ENCODE measurements at regions not wholly inside any gene's neighbourhood (a gene's known extent, or its start where the extent isn't known, plus 50 kb on each side); places are given as distances from the start of the nearest gene placed in this dataset.

DNA sequence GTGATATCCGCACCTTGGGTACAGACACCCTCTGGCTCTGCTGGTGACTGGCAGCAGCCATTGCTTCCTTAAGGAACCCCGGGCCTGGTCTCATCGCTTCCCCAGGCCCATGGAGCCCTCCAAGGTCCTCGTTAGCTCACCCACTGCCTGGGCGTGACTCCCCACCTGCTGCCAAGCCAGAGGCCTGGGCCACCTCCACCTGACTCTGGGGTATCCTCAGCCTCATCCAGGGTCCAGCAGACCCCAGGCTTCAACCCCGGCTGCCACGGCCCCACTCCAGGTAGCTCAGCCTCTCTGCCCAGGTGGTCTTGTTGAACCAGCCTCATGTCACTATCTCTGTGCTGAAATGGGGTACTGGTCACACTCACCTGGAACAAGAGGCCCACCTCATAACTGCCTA is 337.9 kb downstream of the BRD1 start:
- intact Hi-C loops (cut with micrococcal nuclease): no loop called here

DNA sequence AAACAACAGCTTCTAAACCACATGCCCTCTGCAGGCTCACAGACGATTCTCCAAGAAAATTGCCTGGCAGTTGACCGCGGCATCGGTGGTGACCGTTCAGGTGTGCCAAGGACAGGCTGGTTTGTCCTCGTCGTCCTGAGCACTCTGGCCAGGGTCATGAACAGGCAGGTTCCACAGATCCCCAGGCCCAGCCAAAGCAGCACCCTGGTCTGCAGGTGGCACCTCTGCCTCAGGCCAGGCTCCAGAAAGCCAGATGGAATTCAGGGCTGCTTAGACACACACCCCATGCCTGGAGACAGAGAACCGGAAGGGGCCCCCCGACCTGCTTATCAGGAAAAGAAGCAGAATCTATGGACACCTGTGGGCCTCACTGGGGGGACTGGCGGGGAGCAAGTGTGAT is 338.7 kb downstream of the BRD1 start:
- TF ChIP-seq, protein P1, sequence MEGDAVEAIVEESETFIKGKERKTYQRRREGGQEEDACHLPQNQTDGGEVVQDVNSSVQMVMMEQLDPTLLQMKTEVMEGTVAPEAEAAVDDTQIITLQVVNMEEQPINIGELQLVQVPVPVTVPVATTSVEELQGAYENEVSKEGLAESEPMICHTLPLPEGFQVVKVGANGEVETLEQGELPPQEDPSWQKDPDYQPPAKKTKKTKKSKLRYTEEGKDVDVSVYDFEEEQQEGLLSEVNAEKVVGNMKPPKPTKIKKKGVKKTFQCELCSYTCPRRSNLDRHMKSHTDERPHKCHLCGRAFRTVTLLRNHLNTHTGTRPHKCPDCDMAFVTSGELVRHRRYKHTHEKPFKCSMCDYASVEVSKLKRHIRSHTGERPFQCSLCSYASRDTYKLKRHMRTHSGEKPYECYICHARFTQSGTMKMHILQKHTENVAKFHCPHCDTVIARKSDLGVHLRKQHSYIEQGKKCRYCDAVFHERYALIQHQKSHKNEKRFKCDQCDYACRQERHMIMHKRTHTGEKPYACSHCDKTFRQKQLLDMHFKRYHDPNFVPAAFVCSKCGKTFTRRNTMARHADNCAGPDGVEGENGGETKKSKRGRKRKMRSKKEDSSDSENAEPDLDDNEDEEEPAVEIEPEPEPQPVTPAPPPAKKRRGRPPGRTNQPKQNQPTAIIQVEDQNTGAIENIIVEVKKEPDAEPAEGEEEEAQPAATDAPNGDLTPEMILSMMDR (IDR thresholded peaks at IDR 0.05): no peak
- Histone ChIP-seq H3K9me3 (ENCODE audit: control insufficient read depth, insufficient read depth, low read length) (no peaks in the 10 kb centered on the region), H3K4me3 (ENCODE audit: low read length) (no peak overlapping the region), H3K27me3 (ENCODE audit: control insufficient read depth, insufficient read depth, low read length) (no peaks in the 10 kb centered on the region), H3K27ac (ENCODE audit: low read length) (no peak overlapping the region), H3K36me3 (ENCODE audit: control insufficient read depth, insufficient read depth, low read length) (no peaks in the 10 kb centered on the region), H3K4me1 (ENCODE audit: control insufficient read depth, insufficient read depth, low read length) (no peaks in the 10 kb centered on the region)
- Mint-ChIP-seq H3K27me3 (ENCODE audit: low read depth in 2 of 2) (no peaks in the 10 kb centered on the region), H3K9me3 (no peaks in the 10 kb centered on the region), H3K27ac (no peak overlapping the region), H3K4me3 (no peak overlapping the region), H3K36me3 (no peaks in the 10 kb centered on the region), H3K4me1 (peaks cover 0 to 15% of the 10 kb centered on the region in 2 donors)
- intact Hi-C loops (cut with micrococcal nuclease): no loop called here
- WGBS (ENCODE audit: insufficient coverage): 93% methylated on average over 10 of the region's 10 CpGs
- ATAC-seq (no peak), DNase-seq (no peak)

More for the DNA sequence above, 337.9 kb downstream of the BRD1 start:
- Histone ChIP-seq H3K4me3 (ENCODE audit: low read length) (no peak overlapping the region), H3K4me1 (ENCODE audit: control insufficient read depth, insufficient read depth, low read length) (no peaks in the 10 kb centered on the region), H3K27me3 (ENCODE audit: control insufficient read depth, insufficient read depth, low read length) (no peaks in the 10 kb centered on the region), H3K36me3 (ENCODE audit: control insufficient read depth, insufficient read depth, low read length) (no peaks in the 10 kb centered on the region), H3K9me3 (ENCODE audit: control insufficient read depth, insufficient read depth, low read length) (no peaks in the 10 kb centered on the region), H3K27ac (ENCODE audit: low read length) (no peak overlapping the region)
- ATAC-seq (no peak), DNase-seq (no peak)
- WGBS (ENCODE audit: insufficient coverage): 91% methylated on average over 7 of the region's 7 CpGs
- H3K4me1 Mint-ChIP-seq: peaks cover 0 to 9% of the 10 kb centered on the region in 2 donors
- H3K4me3 Mint-ChIP-seq: no peak overlapping the region
- TF ChIP-seq, protein P1 (IDR thresholded peaks at IDR 0.05): no peak
- no peaks in the 10 kb centered on the region for H3K36me3 Mint-ChIP-seq
- no peaks in the 10 kb centered on the region for H3K27me3 Mint-ChIP-seq (ENCODE audit: low read depth in 2 of 2)
- H3K27ac Mint-ChIP-seq: no peak overlapping the region
- H3K9me3 Mint-ChIP-seq: no peaks in the 10 kb centered on the region

DNA sequence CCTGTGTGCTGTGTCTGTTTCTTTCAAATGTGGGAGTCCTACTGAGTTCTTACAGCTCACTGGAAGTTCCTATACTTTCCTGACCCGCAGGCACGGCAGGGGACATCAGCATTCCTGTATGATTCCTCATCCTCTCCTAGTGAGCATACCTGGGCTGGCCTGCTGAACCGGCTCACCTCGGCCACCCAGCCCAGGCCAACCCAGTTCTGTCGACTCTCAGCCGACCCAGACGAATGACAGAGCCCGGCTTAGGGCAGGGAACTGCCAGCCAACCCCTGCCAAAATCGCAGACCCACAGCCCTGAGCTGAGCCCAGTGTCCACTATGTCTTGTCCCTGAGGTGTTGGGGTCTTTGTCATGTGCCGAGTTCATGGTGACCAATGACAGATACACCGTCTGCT is 339.7 kb downstream of the BRD1 start:
- Histone ChIP-seq H3K36me3 (ENCODE audit: control insufficient read depth, insufficient read depth, low read length) (no peaks in the 10 kb centered on the region), H3K27me3 (ENCODE audit: control insufficient read depth, insufficient read depth, low read length) (no peaks in the 10 kb centered on the region), H3K27ac (ENCODE audit: low read length) (no peak overlapping the region), H3K4me3 (ENCODE audit: low read length) (no peak overlapping the region), H3K9me3 (ENCODE audit: control insufficient read depth, insufficient read depth, low read length) (no peaks in the 10 kb centered on the region), H3K4me1 (ENCODE audit: control insufficient read depth, insufficient read depth, low read length) (no peaks in the 10 kb centered on the region)
- DNase-seq (no peak), ATAC-seq (no peak)
- Mint-ChIP-seq H3K4me3 (no peak overlapping the region), H3K27me3 (ENCODE audit: low read depth in 2 of 2) (no peaks in the 10 kb centered on the region), H3K9me3 (no peaks in the 10 kb centered on the region), H3K4me1 (peaks cover 0 to 15% of the 10 kb centered on the region in 2 donors), H3K27ac (no peak overlapping the region), H3K36me3 (no peaks in the 10 kb centered on the region)
- TF ChIP-seq, protein P1 (IDR thresholded peaks at IDR 0.05): no peak
- WGBS (ENCODE audit: insufficient coverage): 69% methylated on average over 11 of the region's 11 CpGs
- intact Hi-C loops (cut with micrococcal nuclease): no loop called here

DNA sequence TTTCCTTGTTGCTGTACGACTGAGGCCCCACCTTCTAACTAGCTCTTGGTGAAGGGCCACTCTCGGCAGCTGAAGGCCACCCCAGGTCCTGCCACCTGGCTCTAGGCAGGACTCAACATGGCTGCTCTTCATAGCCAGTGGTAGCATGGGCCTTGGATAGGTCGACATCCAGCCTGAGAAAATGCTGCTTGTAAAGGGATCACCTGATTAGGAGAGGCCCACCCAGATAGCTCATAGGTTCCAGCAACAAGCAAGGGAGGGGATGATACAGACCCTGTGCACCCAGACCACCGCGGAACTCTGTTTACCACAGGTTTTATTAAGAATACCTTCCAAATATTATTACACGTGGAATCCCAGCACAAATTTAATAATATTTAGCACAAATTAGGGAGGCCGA is 341.4 kb downstream of the BRD1 start:
- H3K4me3 ChIP-seq (ENCODE audit: low read length): no peak overlapping the region
- no peaks in the 10 kb centered on the region for H3K36me3 Mint-ChIP-seq

More for the DNA sequence above, 341.4 kb downstream of the BRD1 start:
- Histone ChIP-seq H3K27me3 (ENCODE audit: control insufficient read depth, insufficient read depth, low read length) (no peaks in the 10 kb centered on the region), H3K27ac (ENCODE audit: low read length) (no peak overlapping the region), H3K9me3 (ENCODE audit: control insufficient read depth, insufficient read depth, low read length) (no peaks in the 10 kb centered on the region), H3K36me3 (ENCODE audit: control insufficient read depth, insufficient read depth, low read length) (no peaks in the 10 kb centered on the region), H3K4me1 (ENCODE audit: control insufficient read depth, insufficient read depth, low read length) (no peaks in the 10 kb centered on the region)
- Mint-ChIP-seq H3K4me3 (no peak overlapping the region), H3K9me3 (no peaks in the 10 kb centered on the region), H3K4me1 (peaks cover 5 to 18% of the 10 kb centered on the region in 2 donors), H3K27me3 (ENCODE audit: low read depth in 2 of 2) (peaks cover 0 to 6% of the 10 kb centered on the region in 2 donors), H3K27ac (no peak overlapping the region)
- intact Hi-C loops (cut with micrococcal nuclease): no loop called here
- ATAC-seq: no peak
- TF ChIP-seq, protein P1 (IDR thresholded peaks at IDR 0.05): no peak
- WGBS (ENCODE audit: insufficient coverage): 96% methylated on average over 7 of the region's 7 CpGs
- DNase-seq: no peak
